ENCODE measurements at regions not wholly inside any gene's neighbourhood (a gene's known extent, or its start where the extent isn't known, plus 50 kb on each side); places are given as distances from the start of the nearest gene placed in this dataset.
A peak's percentile ranks its signal among the peaks of the same experiment; 100 is the strongest.

DNA sequence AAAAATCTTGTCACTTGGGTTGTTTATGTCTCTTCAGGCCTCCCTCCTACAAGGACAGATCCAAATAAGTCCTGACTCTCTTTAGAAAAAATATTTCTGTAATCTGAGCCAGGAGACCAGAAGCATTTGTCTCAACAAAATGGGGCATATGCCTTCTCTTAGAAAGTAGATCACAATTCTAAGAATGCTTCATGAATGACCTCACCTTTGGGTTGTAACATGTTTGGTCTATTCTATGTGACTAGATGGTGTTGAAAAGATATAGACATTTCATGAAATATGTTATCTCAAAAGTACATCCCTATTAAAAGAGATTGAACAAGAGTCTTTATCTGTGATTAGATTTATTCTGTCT lies 159.0 kb upstream of the SETBP1 start:
- DNase-seq = no peak

- no peak for DNase-seq
These were observed 153.8 kb upstream of the SETBP1 start for GRCh38 chr18:44526705-44527415.

- DNase-seq = no peak
These were observed 147.6 kb upstream of the SETBP1 start for GRCh38 chr18:44533071-44533470.

DNA sequence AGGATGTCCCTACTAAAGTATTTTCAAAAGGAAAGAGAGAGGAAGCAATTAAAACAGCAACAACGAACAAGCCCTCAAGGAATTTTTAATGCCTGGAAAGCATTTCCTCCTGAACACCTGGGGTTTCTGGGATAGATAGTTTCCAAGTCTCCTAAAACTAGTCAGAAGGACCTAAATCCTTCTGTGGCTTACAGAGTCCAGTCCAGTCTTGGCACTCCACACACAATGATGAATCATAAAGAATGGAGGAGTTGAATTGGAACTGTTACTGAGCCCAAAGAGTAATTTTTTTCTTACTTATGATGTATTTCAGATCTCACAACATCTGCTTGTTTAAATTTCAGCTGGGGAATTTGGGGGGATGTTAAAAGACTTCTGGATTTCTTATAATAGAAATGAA lies 144.6 kb upstream of the SETBP1 start:
- no peak for DNase-seq

DNA sequence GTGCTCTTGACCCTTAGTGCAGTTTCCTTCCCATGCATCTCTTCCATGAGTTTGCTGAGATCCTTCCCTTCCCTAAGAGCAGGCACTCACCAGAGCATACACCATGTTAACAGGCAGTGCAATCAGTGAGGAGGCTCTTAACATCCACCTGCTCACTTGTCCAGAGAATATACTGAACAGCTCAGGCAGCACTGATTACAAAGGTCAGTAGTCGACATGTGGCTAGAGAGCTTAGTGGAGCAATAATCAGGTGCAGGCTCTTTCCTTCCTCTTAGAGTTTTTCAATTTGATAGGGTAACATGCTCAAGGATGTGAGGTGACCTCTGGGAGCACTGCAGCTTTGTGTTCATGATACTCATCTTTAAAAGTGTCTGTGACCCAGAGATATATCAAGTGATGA lies 144.1 kb upstream of the SETBP1 start:
- DNase-seq = no peak

DNA sequence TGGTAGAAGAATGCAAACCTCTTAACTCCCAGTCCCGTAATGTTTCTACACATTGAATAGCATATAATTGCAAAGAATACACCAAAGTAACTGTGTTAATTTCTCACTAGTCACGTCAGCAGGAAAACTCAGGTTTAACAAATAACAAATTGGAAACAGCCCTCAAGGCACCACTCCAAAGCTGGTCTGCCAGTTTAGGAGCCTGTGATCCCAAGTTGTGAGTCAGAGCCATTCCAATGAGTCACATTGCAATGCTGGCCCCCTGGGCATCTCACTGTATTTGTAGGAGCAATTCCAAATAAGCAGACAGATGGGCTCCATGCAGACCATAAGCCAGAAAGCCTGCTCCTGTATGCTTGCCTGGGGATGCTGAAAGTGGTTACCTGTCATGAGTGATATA lies 143.2 kb upstream of the SETBP1 start:
- DNase-seq = peak; percentile 17

GRCh38 chr18:44539926-44540325 lies 140.8 kb upstream of the SETBP1 start:
- no peak for DNase-seq

DNA sequence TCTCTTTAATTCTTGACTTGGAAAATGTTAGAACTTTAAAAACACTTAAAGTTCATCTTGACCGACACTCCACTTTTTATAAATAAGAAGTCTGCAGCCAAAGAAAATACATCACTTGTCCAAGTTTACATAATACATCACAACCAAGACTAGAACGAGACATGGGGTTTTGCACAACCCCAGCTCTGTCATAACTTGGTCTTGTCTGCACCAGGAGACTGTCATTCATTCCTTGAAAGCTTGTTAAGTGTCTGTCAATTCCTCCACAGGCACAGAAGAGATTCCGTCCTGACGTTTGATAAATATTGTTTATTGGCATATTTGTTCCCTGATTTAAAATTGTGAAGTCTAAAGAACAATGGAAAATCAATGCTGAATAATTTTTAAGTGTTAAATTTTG lies 139.5 kb upstream of the SETBP1 start:
- no peak for DNase-seq

GRCh38 chr18:44541781-44542180 lies 138.9 kb upstream of the SETBP1 start:
- DNase-seq = no peak

- no peak for DNase-seq
These were observed 137.3 kb upstream of the SETBP1 start for GRCh38 chr18:44543387-44543786.

DNA sequence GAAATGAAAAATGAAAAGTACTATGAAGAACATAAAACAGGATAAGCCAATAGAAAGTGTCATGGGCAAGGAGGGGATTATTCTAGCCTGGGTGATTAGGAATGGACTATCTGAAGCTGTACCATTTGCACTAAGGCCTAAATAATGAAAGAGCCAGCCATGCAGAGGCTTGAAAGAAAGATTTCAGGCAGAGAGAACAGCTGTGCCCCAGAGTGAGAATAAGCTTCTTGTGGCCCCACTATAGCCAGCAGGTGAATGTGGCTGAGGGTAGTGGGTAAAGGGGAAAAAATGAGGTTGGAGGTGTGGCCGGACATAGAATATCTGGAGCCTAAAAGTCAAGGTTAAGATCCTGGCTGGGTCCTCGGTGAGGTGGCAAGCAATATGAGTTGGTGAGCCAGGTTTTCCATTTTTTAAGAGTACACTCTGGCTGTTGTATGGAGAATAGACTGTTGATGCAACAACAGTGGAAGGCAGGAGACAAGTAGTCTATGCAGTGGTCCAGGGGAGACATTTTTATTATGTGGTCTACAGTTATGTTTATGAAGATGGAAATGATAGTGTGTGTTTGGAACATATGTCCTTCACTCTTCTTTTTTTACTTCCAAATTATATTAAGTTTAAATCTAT lies 135.2 kb upstream of the SETBP1 start:
- no peak for DNase-seq

DNA sequence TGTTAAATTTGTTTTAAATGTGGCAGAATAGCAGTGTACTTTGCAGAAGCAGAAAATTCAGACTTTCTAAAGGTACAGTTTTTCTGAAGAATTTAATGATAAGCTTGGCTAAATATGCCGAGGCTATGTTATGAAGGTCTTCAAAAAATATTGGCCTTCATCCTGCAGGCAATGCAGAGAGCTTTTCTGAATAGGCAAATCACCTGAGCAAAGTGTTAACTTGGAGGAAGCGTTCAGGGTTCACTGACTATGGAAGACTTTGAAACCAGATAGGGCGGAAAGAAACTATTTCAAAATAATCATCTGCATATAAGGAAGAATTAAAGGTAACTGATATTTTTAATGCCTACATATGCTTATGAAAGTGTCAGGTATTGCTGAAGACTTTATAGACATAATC lies 133.7 kb upstream of the SETBP1 start:
- no peak for DNase-seq

DNA sequence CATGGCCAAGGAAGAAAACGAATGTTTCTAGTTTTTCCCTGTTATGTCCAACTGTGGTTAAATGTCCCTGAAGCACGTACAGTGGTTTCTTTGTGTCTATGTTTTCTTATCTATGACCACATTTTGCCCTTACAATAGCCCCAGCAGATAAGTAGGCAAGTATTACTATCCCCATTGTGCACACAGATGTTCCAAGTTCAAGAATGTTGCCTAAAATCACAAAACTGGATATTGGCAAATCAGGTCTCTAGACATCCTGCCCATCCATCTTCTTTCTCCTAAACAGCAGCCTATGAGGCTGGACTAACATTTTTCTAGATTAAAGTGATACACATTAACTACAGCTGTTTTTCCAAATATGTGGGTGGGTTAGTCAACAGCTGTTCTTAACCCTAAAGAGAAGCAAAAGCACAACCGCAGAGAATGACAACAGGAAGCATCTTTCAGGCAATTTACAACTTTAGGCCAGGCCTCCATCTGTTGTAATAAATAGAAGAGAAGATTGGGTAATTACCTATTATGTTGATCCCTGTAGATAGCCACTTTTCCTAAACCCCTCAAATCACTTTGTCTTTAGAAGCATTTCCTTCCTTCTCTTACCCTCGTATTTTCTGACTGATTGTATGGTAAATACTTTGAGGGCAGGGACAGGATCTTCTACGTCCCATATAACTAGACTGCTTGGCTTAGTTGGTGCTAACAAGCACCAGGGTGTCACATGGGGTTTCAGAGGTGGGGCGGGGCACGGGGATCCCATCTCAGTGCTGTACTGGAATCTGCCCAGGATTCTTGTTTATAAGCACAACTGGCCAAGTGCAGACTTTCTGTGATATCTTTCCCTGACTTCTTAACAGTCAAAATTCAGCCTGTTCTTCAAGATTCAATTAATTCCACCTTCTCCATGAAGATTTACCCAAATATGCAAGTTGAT lies 132.1 kb upstream of the SETBP1 start:
- no peak for DNase-seq

DNA sequence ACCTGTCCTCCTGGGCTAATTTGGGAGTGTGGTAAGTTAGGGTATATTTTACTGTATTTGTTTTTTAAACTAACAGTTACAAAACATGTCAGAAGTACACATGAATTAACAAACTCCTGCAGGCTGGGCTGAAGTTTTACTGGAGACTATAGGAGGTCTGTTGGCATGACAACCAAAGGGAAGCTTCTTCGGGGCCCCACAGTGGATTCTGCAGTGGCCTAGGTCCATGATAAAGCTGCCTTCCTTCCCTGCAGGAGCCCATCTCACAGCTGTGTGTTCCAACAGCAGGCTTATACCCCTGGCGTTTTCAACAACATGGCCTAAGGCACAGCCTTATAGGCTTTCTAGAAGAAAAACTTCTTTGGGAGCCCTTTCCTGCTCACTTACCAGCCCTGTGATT lies 128.0 kb upstream of the SETBP1 start:
- DNase-seq = no peak

DNA sequence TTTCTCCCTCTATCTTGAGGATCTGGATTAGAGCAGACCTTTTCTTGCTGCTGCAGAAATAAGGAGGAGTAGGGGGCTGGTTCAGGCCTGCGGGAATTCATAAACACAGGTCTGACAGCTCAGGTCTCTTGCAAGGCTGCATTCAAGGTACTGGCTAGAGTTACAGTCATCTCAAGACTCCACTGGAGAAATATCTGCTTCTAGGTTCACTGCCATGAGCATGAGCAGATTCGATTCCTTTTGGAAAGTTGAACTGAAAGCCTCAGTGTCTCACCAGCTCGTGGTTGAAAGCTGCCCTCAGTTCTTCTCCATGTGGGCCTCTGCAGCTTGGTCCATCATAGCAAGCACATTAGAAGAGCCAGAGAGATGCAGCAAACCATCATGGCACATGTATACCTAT lies 124.4 kb upstream of the SETBP1 start:
- no peak for DNase-seq

GRCh38 chr18:44557616-44558151 lies 123.0 kb upstream of the SETBP1 start:
- no peak for DNase-seq

- no peak for DNase-seq
These were observed 121.9 kb upstream of the SETBP1 start for GRCh38 chr18:44558767-44559166.

GRCh38 chr18:44562986-44563385 lies 117.7 kb upstream of the SETBP1 start:
- no peak for DNase-seq

DNA sequence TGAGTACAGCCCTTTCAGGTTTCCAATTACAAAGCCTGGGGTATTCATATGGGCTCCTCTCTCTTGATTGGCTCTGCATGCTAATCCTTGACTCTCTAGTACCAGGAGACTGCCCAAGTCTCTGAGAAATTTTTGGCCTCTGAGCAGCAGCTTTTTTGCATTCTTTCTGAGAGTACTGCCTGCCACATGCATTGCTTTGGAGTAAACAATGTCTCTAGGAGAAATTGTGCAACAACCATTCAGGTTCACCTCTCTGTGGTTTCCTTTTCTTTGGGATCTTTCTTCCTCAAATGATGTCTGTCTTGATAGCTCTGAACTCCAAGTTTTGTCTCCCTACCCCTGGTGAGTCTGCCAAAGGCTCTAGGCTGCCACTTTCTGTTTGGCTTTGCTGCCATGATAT lies 115.8 kb upstream of the SETBP1 start:
- DNase-seq = no peak

DNA sequence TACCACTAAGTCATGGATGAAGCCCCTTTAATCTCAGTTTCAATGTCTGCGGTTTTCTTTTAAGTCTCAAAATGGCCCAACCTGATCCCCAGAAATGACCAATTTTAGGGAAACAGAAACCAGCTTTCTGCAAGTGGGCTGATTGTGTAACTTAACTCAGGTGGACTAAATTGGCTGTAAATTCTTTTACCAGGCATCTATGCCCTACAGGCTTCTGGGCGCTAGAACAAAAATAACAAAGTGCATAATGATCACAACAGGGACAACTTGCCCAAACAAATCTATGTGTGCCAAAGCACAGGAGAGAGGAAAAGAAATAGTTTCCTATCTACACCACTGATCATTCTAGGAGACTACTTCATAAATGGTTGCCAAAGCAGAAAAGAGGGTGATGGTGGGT lies 112.3 kb upstream of the SETBP1 start:
- no peak for DNase-seq

DNA sequence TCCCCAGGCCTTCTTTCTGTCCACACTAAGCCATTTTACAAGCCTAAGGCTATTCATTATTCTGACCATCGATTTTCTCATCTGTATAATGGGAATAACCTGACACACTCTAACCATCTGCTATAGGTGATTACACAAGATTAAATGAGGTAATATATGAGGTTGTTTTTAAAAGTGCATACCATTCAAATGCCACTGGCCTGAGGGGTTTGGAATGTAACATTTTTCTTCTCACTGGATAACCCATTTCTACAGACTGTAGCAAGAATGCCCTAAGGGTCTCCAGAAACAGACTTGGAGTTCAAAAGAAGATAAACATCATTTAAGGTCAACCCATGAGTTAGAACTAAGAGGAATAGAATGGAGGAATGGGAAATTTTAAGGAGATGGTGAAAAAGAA lies 111.7 kb upstream of the SETBP1 start:
- DNase-seq = no peak

DNA sequence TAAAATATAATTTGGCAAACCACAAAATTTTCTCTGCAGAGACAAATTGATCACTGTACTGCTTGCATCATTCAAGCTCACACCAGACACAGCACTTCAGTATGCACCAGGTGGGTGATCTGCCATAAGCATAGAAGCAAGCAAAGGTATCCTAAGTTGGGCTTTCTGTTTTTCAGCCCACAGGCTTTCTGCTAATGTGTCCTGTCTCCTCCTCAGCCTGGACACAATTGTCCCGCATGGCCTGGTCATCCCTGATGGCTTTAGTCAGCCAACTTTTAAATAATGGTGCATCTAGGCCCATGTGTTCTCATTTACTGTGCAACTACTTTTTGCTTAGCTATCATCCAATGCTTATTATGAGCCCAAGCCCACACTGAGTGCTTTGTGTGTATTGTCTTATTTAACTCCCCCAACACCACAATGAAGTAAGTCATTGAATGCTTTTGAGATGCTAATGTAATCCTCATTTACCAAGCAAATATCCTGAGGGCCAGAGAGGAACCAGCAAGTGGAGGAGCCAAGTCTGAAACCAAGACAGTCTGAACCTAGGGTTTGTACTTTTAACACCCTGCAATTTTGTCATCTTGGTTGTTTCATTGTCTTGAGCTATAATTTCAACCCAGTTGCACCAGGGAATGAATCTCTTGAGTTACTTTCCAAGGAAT lies 111.2 kb upstream of the SETBP1 start:
- DNase-seq = no peak

GRCh38 chr18:44579028-44579702 lies 101.5 kb upstream of the SETBP1 start:
- DNase-seq = no peak
